GM12878 (cell line): ENCODE measurements at regions not wholly inside any gene's neighbourhood (a gene's known extent, or its start where the extent isn't known, plus 50 kb on each side); places are given as distances from the start of the nearest gene placed in this dataset.

ENCODE experiments used
- ATAC-seq: fragments of 200-7000 bp; cut with Tn5 transposase; 3 replicates; pipeline ENCODE4 v1.9.1; 2020; ENCODE audit warnings: mild to moderate bottlenecking, moderate library complexity
- BruUV-seq: library from RNA; stranded (reverse); fragments of 400-500 nt; replicated peaks from 2 replicates; lab custom pipeline; 2021; lab: Mats Ljungman, UMichigan
- CTCF ChIA-PET: fragments of 300-600 bp; sonication (Branson Sonifier 250); formaldehyde crosslinking; extraction: SDS; loops from one replicate; lab custom pipeline; 2021; ENCODE audit warnings: inconsistent platforms; lab: Yijun Ruan, JAX
- POLR2A ChIA-PET: fragments of 350-600 bp; formaldehyde crosslinking; extraction: SDS; loops from one replicate; lab custom pipeline; 2021; ENCODE audit warnings: inconsistent platforms; lab: Charles Lee
- RAD21 ChIA-PET: fragments of 300-600 bp; sonication (Branson Sonifier 250); formaldehyde crosslinking; loops from one replicate; lab custom pipeline; 2023; ENCODE audit warnings: antibody characterized with exemption; ENCODE audit not compliant: unreplicated experiment; lab: Charles Lee
- SMC1A ChIA-PET: fragments of 300-600 bp; sonication (Branson Sonifier 250); formaldehyde crosslinking; loops from one replicate; lab custom pipeline; 2023; ENCODE audit not compliant: unreplicated experiment, uncharacterized antibody; lab: Charles Lee
- DNase-seq: peaks from one replicate; pipeline ENCODE4 v3.0.0-alpha.2; 2011; ENCODE audit warnings: low read depth, low spot score
- FAIRE-seq: peaks from 3 replicates; lab custom pipeline; 2011; peaks lifted over from hg19 to GRCh38; lab: Jason Lieb, UNC
- H2AFZ ChIP-seq: 2 replicates; pipeline ENCODE4 v1.6.0; 2011; ENCODE audit warnings: low read depth, low read length, control low read depth; ENCODE audit not compliant: control insufficient read depth
- H3K27ac ChIP-seq: 2 replicates; pipeline ENCODE4 v1.5.1; 2011; ENCODE audit warnings: control low read depth; ENCODE audit not compliant: control insufficient read depth, insufficient read depth
- H3K27me3 ChIP-seq, 2 experiments: replicated peaks in 1 of 2; 2 replicates each; pipeline versions ENCODE4 v1.6.0 to v1.6.1; 2011; ENCODE audit warnings: low read length in 1 of 2; ENCODE audit not compliant: control insufficient read depth in 2 of 2, insufficient read depth in 2 of 2
- H3K36me3 ChIP-seq, 2 experiments: 2 replicates each; pipeline ENCODE4 v1.5.1; 2011; ENCODE audit warnings: low read length in 1 of 2; ENCODE audit not compliant: control insufficient read depth in 2 of 2, insufficient read depth in 2 of 2
- H3K4me1 ChIP-seq: 2 replicates; pipeline ENCODE4 v1.6.1; 2011; ENCODE audit warnings: mild to moderate bottlenecking, low read length, moderate library complexity, mixed read lengths; ENCODE audit not compliant: control insufficient read depth, insufficient read depth
- H3K4me2 ChIP-seq: 2 replicates; pipeline ENCODE4 v1.6.0; 2011; ENCODE audit warnings: control low read depth; ENCODE audit not compliant: control insufficient read depth, insufficient read depth
- H3K4me3 ChIP-seq: fragments of 200-600 bp; sonication (generic); 2 replicates; pipeline ENCODE4 v1.5.1; 2016
- H3K79me2 ChIP-seq: 2 replicates; pipeline ENCODE4 v1.6.0; 2011; ENCODE audit warnings: low read length; ENCODE audit not compliant: control insufficient read depth, insufficient read depth
- H3K9ac ChIP-seq: 2 replicates; pipeline ENCODE4 v1.8.0; 2011; ENCODE audit warnings: low read length, control low read depth, mixed read lengths; ENCODE audit not compliant: control insufficient read depth, insufficient read depth
- H3K9me3 ChIP-seq: replicated peaks from 3 replicates; pipeline ENCODE4 v1.5.1; 2011; ENCODE audit warnings: mild to moderate bottlenecking, low read length; ENCODE audit not compliant: control insufficient read depth, insufficient read depth
- H4K20me1 ChIP-seq: 2 replicates; pipeline ENCODE4 v1.6.0; 2011; ENCODE audit not compliant: control insufficient read depth, insufficient read depth
- BHLHE40 ChIP-seq, 2 experiments: fragments of 450-650 bp in 1 of 2; IDR thresholded peaks; 2 replicates each; pipeline ENCODE4 v1.6.1; 2011 to 2017; ENCODE audit warnings: low read depth in 2 of 2, borderline replicate concordance in 1 of 2, improper control_type of control experiment in 1 of 2, low read length in 1 of 2, mild to moderate bottlenecking in 1 of 2
- CHD1 ChIP-seq: IDR thresholded peaks from 2 replicates; pipeline ENCODE4 v1.6.1; 2012; ENCODE audit warnings: low read depth, low read length, improper control_type of control experiment
- MEF2B ChIP-seq: fragments of 450-650 bp; IDR thresholded peaks from 2 replicates; pipeline ENCODE4 v1.6.1; 2018; ENCODE audit warnings: mild to moderate bottlenecking, moderate library complexity; ENCODE audit not compliant: partially characterized antibody, poor library complexity, severe bottlenecking
- MYB ChIP-seq: fragments of 150-350 bp; IDR thresholded peaks from 2 replicates; pipeline ENCODE4 v1.6.1; 2014; ENCODE audit warnings: mild to moderate bottlenecking, low read depth, low read length, borderline replicate concordance
- NFYB ChIP-seq: IDR thresholded peaks from 2 replicates; pipeline ENCODE4 v1.6.1; 2011; ENCODE audit warnings: low read depth, mild to moderate bottlenecking, low read length, improper control_type of control experiment, moderate library complexity; ENCODE audit not compliant: insufficient read depth
- PAX8 ChIP-seq: fragments of 450-650 bp; IDR thresholded peaks from 2 replicates; pipeline ENCODE4 v1.6.1; 2017; ENCODE audit warnings: mild to moderate bottlenecking, moderate library complexity
- POLR2AphosphoS5 ChIP-seq: IDR thresholded peaks from 2 replicates; pipeline ENCODE4 v1.6.1; 2011; ENCODE audit warnings: mild to moderate bottlenecking, low read length, inconsistent platforms
- SRF ChIP-seq, 2 experiments: IDR thresholded peaks; 2 replicates each; pipeline ENCODE4 v1.6.1; 2011; ENCODE audit warnings: low read depth in 2 of 2, low read length in 2 of 2, mild to moderate bottlenecking in 1 of 2, moderate library complexity in 1 of 2
- STAT3 ChIP-seq: IDR thresholded peaks from 2 replicates; pipeline ENCODE4 v1.6.1; 2011; ENCODE audit warnings: low read depth, low read length, improper control_type of control experiment
- TAF1 ChIP-seq: IDR thresholded peaks from 2 replicates; pipeline ENCODE4 v1.6.1; 2011; ENCODE audit warnings: mild to moderate bottlenecking, low read depth, low read length, borderline replicate concordance
- TCF12 ChIP-seq: IDR thresholded peaks from 2 replicates; pipeline ENCODE4 v1.6.1; 2011; ENCODE audit warnings: low read depth, mild to moderate bottlenecking, low read length
- ZNF217 ChIP-seq: fragments of 450-650 bp; IDR thresholded peaks from 2 replicates; pipeline ENCODE4 v1.6.1; 2017; ENCODE audit warnings: antibody characterized with exemption, mild to moderate bottlenecking
- WGBS: methylation state at CpG from one replicate; pipeline ENCODE4 v1.1.6; 2016; ENCODE audit warnings: low lambda C conversion rate; ENCODE audit not compliant: insufficient replicate concordance, insufficient coverage; ENCODE audit errors: missing lambda C conversion rate; 5-methylcytosine and 5-hydroxymethylcytosine counted together
- in situ Hi-C: fragments of 300-500 bp; cut with MboI; formaldehyde crosslinking; loops from 9 replicates; pipeline ENCODE4 v1.14.3; 2018; ENCODE audit warnings: mixed read lengths
- intact Hi-C: fragments of 100-400 bp; cut with micrococcal nuclease; formaldehyde crosslinking; loops from one replicate; pipeline ENCODE4 v1.14.2; 2022; ENCODE audit not compliant: unreplicated experiment
- TF ChIP-seq, protein P1 (sequence below): fragments of 450-650 bp; IDR thresholded peaks from 2 replicates; pipeline ENCODE4 v1.6.1; 2016; ENCODE audit warnings: mild to moderate bottlenecking
- TF ChIP-seq, protein P2 (sequence below): fragments of 450-650 bp; IDR thresholded peaks from 2 replicates; pipeline ENCODE4 v1.6.1; 2017; ENCODE audit warnings: mild to moderate bottlenecking, moderate library complexity
- TF ChIP-seq, protein P3 (sequence below): IDR thresholded peaks from 2 replicates; pipeline ENCODE4 v1.6.1; 2011; ENCODE audit warnings: low read depth, mild to moderate bottlenecking, low read length, moderate library complexity, borderline replicate concordance; ENCODE audit errors: extremely low read depth
- TF ChIP-seq, protein P4 (sequence below): fragments of 450-650 bp; conservative IDR thresholded peaks from 2 replicates; pipeline ENCODE4 v1.6.1; 2017; ENCODE audit warnings: mild to moderate bottlenecking, moderate library complexity

DNA sequence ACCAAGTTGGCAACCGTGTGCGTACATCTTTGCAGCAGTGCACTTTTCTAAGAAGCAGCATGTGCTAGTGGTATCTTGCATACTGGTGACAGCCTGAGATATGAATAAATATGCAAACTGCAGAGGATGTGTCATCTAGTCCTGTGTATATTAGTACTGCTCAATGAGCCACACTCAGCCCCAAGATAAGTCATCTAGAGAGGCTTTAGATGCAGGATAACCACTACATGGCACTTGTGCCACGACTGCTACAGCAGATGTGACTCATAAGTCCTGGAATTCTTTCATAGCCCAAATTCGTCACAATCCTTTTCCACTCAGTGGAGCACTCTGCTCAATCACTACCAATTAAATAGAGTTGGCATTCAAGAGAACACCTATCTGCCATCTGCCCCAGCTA, 171.5 kb downstream of the AXIN2 start:
- no peaks in the 10 kb centered on the region for H3K79me2 ChIP-seq
- WGBS, result 24% methylated on average over 4 of the region's 4 CpGs
- no peak overlapping the region for H3K9ac ChIP-seq
- H3K27me3 ChIP-seq, result no peaks in the 10 kb centered on the region
- DNase-seq (no peak), FAIRE-seq (no peak), ATAC-seq (no peak)
- no peak overlapping the region for H3K4me3 ChIP-seq
- CTCF ChIA-PET, result no interaction called here
- H3K4me2 ChIP-seq, result no peak overlapping the region
- no peaks in the 10 kb centered on the region for H4K20me1 ChIP-seq
- no peak overlapping the region for H3K27ac ChIP-seq
- SMC1A ChIA-PET, result no interaction called here
- intact Hi-C loops (no loop called here), in situ Hi-C loops (no loop called here)
- RAD21 ChIA-PET, result no interaction called here
- H3K4me1 ChIP-seq, result no peaks in the 10 kb centered on the region
- no peaks in the 10 kb centered on the region; the same call in 2 of the 3 replicates for H3K9me3 ChIP-seq
- H2AFZ ChIP-seq, result no peak overlapping the region
- POLR2A ChIA-PET, result no interaction called here
- H3K36me3 ChIP-seq, result no peaks in the 10 kb centered on the region
- BruUV-seq, result no TSS peak
- no peak for TF ChIP-seq CHD1
- TF ChIP-seq, protein P1, sequence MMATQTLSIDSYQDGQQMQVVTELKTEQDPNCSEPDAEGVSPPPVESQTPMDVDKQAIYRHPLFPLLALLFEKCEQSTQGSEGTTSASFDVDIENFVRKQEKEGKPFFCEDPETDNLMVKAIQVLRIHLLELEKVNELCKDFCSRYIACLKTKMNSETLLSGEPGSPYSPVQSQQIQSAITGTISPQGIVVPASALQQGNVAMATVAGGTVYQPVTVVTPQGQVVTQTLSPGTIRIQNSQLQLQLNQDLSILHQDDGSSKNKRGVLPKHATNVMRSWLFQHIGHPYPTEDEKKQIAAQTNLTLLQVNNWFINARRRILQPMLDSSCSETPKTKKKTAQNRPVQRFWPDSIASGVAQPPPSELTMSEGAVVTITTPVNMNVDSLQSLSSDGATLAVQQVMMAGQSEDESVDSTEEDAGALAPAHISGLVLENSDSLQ, result no peak
- TF ChIP-seq PAX8, result no peak
- TF ChIP-seq, protein P2, sequence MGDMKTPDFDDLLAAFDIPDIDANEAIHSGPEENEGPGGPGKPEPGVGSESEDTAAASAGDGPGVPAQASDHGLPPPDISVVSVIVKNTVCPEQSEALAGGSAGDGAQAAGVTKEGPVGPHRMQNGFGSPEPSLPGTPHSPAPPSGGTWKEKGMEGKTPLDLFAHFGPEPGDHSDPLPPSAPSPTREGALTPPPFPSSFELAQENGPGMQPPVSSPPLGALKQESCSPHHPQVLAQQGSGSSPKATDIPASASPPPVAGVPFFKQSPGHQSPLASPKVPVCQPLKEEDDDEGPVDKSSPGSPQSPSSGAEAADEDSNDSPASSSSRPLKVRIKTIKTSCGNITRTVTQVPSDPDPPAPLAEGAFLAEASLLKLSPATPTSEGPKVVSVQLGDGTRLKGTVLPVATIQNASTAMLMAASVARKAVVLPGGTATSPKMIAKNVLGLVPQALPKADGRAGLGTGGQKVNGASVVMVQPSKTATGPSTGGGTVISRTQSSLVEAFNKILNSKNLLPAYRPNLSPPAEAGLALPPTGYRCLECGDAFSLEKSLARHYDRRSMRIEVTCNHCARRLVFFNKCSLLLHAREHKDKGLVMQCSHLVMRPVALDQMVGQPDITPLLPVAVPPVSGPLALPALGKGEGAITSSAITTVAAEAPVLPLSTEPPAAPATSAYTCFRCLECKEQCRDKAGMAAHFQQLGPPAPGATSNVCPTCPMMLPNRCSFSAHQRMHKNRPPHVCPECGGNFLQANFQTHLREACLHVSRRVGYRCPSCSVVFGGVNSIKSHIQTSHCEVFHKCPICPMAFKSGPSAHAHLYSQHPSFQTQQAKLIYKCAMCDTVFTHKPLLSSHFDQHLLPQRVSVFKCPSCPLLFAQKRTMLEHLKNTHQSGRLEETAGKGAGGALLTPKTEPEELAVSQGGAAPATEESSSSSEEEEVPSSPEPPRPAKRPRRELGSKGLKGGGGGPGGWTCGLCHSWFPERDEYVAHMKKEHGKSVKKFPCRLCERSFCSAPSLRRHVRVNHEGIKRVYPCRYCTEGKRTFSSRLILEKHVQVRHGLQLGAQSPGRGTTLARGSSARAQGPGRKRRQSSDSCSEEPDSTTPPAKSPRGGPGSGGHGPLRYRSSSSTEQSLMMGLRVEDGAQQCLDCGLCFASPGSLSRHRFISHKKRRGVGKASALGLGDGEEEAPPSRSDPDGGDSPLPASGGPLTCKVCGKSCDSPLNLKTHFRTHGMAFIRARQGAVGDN, result no peak
- TF ChIP-seq, protein P3, sequence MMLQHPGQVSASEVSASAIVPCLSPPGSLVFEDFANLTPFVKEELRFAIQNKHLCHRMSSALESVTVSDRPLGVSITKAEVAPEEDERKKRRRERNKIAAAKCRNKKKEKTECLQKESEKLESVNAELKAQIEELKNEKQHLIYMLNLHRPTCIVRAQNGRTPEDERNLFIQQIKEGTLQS, result no peak
- TF ChIP-seq ZNF217, result no peak
- TF ChIP-seq MYB, result no peak
- no peak for TF ChIP-seq TCF12
- TF ChIP-seq NFYB, result no peak
- TF ChIP-seq BHLHE40 (IDR thresholded peaks at IDR 0.05; ENCODE audit: borderline replicate concordance in 1 of 2, low read depth in 2 of 2, low read length in 1 of 2), result no peak
- no peak for TF ChIP-seq TAF1
- TF ChIP-seq SRF (IDR thresholded peaks at IDR 0.05; ENCODE audit: low read depth in 2 of 2, low read length in 2 of 2), result no peak
- no peak for TF ChIP-seq MEF2B
- TF ChIP-seq, protein P4, sequence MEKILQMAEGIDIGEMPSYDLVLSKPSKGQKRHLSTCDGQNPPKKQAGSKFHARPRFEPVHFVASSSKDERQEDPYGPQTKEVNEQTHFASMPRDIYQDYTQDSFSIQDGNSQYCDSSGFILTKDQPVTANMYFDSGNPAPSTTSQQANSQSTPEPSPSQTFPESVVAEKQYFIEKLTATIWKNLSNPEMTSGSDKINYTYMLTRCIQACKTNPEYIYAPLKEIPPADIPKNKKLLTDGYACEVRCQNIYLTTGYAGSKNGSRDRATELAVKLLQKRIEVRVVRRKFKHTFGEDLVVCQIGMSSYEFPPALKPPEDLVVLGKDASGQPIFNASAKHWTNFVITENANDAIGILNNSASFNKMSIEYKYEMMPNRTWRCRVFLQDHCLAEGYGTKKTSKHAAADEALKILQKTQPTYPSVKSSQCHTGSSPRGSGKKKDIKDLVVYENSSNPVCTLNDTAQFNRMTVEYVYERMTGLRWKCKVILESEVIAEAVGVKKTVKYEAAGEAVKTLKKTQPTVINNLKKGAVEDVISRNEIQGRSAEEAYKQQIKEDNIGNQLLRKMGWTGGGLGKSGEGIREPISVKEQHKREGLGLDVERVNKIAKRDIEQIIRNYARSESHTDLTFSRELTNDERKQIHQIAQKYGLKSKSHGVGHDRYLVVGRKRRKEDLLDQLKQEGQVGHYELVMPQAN, result no peak
- TF ChIP-seq POLR2AphosphoS5, result no peak
- no peak for TF ChIP-seq STAT3
